GM12873 (cell line): ENCODE measurements at regions not wholly inside any gene's neighbourhood (a gene's known extent, or its start where the extent isn't known, plus 50 kb on each side); places are given as distances from the start of the nearest gene placed in this dataset.

Experiments used
- TF ChIP-seq, protein P1 (sequence below): IDR thresholded peaks from 2 replicates; pipeline ENCODE4 v1.5.1; 2012; ENCODE audit warnings: low read depth, mild to moderate bottlenecking, moderate library complexity, low read length, control low read depth; ENCODE audit not compliant: insufficient read depth; ENCODE audit errors: missing control alignments

DNA sequence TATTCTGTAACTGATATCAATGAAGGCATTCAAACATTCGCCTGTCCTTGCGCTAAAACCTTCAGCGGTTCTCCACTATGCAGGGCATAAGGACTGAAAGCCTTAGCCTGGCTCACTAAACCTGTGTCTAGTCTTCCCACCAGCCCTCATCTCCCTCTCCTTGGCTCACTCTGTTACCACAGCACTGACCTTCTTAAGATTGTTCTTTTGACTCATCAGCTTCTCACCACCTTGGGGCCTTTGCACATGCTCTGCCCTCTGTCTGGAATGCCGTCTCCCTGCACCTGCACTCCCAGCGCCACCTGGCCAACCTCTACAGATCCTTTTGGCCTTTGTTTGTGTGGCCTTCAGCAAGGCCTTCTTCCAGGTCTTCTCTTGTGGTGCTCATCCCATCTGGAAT, 131.8 kb upstream of the IER5L start:
- TF ChIP-seq, protein P1, sequence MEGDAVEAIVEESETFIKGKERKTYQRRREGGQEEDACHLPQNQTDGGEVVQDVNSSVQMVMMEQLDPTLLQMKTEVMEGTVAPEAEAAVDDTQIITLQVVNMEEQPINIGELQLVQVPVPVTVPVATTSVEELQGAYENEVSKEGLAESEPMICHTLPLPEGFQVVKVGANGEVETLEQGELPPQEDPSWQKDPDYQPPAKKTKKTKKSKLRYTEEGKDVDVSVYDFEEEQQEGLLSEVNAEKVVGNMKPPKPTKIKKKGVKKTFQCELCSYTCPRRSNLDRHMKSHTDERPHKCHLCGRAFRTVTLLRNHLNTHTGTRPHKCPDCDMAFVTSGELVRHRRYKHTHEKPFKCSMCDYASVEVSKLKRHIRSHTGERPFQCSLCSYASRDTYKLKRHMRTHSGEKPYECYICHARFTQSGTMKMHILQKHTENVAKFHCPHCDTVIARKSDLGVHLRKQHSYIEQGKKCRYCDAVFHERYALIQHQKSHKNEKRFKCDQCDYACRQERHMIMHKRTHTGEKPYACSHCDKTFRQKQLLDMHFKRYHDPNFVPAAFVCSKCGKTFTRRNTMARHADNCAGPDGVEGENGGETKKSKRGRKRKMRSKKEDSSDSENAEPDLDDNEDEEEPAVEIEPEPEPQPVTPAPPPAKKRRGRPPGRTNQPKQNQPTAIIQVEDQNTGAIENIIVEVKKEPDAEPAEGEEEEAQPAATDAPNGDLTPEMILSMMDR, result no peak

DNA sequence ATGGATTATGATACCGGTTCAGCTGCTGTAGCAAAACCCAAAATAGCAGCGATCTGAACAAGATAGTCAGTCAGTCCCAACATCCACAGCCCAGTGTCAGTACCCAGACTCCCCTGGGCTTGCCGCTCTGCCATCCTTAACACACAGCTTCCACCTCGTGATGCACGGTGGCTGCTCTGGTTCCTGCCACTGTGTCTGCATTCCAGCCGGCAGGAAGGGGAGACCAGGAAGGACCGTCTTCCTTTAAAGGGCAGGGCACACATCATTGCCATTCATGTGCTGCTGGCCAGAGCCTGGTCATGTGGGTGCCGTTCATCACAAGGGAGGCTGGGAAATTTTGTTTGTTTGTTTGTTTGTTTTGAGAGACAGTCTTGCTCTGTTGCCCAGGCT, 131.0 kb upstream of the IER5L start:
- TF ChIP-seq, protein P1, result no peak

DNA sequence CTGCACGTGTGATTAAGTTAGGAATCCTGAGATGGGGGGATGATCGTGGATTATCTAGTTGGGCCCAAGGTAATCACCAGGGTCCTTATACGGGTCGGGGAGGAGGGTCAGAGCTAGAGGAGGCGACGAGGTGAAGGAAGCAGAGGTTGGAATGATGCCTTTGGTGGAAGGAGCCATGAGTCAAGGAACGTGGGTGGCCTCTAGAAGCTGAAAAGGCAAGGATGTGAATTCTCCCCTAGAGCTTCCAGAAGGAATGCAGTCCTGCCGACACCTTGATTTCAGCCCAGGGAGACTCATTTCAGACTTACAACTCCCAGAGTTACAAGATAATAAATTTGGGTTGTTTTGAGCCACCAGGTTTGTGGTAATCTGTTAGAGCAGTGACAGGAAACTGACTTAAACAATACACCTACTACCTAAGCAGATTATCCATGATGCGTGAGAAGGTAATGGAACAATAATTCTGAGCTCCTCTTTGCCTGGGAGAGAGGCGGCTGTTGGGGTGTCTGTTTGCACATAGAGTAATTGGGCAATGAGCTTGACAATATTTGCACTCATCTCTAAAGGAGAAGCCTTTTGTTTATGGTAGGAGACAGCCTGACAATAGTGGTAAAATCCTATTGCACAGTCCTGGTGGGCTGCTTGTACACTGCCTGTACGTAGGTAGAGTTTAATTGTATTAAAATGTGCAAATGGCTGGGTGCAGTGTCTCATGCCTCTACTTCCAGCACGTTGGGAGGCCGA, 129.3 kb upstream of the IER5L start:
- TF ChIP-seq, protein P1, result no peak

DNA sequence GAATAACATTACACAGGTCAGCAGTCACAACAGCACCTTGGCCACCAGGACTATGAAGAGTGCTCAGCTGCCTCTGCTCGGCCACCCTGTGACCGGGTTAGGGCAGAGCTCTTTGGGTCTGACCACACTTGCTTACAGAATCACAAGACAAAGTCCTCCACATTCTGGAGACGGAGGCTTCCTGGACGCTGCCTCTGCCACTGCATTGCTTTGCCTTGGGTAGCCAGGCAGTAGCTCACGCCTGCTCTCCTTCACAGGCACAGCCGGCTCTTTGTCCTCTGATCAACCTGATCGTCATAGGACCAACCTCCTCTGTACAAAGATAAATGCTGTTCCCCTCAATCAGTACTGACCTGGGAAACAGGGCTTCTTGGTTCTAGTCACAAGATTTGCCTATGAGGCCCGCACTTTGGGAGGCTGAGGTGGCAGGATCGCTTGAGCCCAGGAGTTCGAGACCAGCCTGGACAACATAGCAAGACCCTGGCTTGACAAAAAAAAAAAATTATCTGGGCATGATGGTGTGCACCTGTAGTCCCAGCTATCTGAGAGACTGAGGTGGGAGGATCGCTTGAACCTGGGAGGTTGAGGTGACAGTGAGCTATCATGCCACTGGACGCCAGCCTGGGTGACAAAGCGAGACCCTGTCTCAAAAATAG, 128.4 kb upstream of the IER5L start:
- TF ChIP-seq, protein P1, result no peak

DNA sequence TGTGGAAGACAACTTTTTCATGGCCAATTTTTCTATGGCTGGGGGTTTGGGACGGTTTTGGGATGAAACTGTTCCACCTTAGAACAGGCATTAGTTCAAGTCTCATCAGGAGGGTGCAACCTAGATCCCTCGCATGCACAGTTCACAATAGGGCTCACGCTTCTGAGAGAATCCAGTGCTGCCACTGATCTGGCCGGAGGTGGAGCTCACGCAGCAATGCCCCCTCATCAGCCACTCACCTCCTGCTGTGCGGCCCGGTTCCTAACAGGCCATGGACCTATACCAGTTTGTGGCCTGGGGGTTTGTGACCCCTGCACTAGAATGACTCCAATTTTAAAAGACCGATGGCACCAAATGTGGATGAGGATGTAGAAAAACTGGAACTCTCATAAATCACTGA, 127.2 kb upstream of the IER5L start:
- TF ChIP-seq, protein P1, result no peak

DNA sequence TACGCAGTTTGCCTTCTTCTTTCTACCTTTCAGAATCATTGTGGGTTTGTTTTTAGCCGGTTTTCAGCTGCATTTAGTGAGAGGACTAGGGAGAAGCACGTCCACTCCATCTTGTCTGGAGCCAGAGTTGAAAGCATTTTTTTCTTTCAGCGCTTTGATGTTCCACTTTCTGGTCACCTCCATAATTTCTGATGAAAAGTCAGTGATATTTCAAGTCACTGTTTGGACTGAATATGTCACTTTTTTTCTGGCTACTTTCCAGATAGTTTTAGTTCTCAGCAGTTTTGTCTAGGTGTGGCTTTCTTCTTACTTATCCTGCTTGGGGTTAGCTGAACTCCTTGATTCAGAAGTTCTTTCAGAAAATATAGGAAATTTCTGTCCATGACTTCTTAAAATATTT, 123.9 kb upstream of the IER5L start:
- TF ChIP-seq, protein P1, result no peak

DNA sequence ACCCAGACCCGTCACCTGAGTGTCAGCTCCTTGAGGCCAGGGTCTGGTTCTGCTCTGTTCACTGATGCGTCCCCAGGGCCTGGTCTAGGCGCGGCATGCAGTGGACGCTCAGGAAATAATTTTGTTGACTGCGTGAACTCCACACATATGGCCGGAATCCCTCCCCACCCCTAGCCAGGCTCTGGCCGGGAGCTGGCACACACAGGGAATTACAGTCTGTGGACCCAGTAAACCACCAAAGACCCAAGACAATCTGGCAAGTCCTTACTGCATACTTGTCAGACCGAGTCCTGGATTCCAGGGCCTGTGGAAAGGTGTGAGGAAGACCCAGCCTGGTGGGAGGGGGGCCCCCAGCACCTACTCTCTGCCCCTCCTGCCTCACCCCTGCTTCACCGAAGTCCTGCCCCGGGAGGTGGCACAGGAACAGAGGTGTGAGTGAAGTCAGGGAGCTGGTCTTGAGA, 113.0 kb upstream of the IER5L start:
- TF ChIP-seq, protein P1, result no peak
